Kidney tubule cell (primary cell): ENCODE measurements at regions not wholly inside any gene's neighbourhood (a gene's known extent, or its start where the extent isn't known, plus 50 kb on each side); places are given as distances from the start of the nearest gene placed in this dataset.
A peak's percentile ranks its signal among the peaks of the same experiment; 100 is the strongest.
"Not testable (repeated sequence)": the region's sequence is repeated elsewhere in the genome, so short reads cannot be mapped to it uniquely, and the experiment has no call there.

Experiments
- DNase-seq: peaks from one replicate; pipeline ENCODE4 v3.0.0-alpha.2; 2018; ENCODE audit warnings: low spot score

DNA sequence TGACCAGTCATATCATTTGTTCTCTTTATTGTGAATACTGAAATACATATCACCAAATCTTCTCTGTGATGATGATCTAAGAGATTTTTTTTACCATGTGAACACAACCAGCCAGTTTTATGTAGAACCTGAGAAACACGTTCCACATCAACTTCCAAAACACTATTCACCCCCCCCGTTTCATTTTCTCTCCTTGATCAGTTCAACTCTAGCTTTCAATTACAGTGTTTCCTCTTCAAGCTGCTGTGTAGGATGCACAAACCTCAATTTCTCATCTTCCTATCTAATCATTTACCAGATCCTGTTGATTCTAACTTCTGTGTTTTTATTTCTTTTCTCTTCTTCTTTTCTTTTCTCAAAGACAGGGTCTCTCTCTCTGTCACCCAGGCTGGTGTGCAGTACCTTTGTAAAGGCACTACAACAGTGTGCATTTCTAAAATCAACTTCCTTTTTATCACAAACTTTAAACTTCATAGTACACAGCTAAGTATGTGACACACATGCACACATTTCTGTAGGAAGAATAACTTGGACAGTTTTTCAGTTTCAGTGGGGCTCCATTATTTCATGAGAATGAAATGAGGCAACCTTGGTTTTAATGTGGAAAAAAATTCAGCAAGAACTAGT is 149.9 kb upstream of the FBXO33 start:
- peak; percentile 23 for DNase-seq

GRCh38 chr14:39581474-39581873 is 149.2 kb upstream of the FBXO33 start:
- peak; percentile 7 for DNase-seq

- no peak for DNase-seq
Observed at GRCh38 chr14:39580696-39581095, 148.5 kb upstream of the FBXO33 start.

DNA sequence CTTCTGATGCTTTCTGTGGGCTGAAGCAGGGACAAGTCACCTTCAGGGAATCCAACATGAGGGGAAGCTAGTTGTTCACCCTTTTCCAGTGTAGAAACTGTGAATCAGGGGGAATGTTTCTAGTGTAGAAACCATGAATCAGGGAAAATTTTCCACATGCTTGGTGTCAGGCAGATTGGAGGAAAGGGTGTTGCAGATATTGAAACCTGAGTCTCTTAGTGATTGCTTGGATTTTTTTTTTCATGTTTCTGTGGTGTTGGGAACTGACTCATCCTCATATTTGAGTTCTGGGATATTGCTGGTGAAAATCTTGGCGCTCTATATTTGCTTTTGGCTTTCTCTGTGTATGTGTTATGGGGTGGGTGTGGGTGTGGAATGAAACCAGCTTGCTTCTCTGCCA is 144.5 kb upstream of the FBXO33 start:
- peak; percentile 81 for DNase-seq

DNA sequence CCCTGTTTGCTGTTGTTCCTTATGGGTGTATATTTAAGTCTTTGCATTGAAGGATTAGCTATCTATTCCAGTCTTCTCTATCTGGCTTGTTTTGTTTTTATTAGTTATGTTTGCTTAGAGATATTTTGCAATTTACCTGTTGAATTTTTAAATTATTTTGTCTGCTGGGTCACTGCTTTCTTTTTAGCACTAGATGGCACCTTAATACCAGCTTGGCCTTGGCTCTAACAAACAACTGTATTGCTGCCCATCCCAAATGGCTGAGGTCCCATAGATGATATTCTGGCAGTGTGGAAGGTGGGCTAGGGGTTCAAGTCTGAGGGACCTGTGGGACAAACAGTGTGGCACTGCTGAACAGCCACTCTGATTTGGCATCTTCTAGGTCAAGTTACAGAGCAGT is 144.0 kb upstream of the FBXO33 start:
- DNase-seq: no peak

DNA sequence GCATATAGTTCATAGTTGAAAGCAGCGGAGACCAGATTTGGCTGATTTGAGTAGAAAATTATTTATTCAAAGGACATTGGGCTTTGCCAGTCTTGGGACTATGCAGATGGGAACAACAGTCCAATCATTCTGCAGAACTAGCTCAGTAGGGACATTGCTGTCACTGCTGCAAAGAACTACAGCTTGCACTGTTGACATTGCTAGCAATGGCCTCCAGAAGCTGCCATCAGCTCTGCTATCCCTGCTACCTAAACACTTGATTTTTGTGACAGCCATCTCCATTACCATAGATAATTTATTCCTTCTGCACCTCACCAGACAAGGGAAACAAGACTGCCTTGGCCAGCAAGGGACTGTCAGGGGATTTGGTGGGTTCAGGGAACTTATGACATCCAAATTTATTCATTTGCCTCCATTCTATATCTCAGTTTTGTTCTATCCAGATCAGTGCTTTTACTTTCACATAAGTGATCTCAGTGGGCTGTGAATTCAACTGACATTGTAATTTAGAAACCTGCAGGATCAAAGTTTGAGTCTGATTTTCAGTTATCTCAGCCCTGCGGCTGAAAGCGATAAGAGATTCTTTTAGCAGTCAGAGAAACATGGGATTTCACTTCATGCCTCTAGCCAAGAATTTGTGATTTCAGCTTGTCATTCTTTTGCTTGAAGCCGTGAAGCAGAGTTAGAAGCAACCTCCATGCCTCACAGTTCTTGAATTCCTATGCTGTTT is 136.7 kb upstream of the FBXO33 start:
- DNase-seq: no peak

GRCh38 chr14:39566795-39567194 is 134.6 kb upstream of the FBXO33 start:
- DNase-seq: no peak

GRCh38 chr14:39563361-39563760 is 131.1 kb upstream of the FBXO33 start:
- DNase-seq: peak; percentile 18

GRCh38 chr14:39562175-39562574 is 129.9 kb upstream of the FBXO33 start:
- DNase-seq: no peak

GRCh38 chr14:39558525-39558924 is 126.3 kb upstream of the FBXO33 start:
- no peak for DNase-seq

DNA sequence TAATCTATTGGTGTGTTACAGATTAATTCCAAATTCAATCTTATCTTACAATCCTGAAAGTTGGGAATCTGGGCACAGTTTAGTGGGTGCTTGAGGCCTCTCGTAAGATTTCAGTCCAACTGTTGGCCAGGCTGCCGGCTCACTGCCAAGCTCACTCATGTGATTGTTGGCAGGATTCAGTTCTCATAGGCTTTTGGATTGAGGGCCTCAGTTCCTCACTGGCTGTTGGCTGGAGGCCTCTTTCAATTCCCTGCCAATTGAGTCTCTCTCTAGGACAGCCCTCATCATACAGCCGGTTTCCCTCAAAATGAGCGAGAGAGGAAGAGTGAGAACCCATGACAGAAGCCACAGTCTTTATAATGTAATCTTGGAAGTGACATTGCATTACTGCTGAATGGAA is 123.5 kb upstream of the FBXO33 start:
- no peak for DNase-seq

DNA sequence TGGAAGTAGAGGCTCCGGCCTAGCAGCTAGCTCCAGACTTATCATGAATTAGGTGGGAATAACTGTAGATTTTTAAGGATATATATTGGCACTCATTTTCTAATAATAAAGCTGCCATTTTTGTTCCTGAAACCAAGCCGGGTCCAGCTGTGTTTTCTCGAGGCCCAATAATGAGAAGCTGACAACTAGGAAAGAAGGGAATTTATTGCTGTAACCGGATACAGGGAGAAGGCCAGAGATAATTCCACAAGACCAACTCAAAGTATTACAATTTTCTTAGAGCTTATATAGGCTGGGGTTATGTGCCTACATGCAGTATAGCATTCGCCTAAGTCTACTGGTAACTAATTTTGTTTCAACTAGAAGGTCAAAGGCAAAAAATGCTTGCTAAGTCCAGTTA is 122.3 kb upstream of the FBXO33 start:
- DNase-seq: no peak

GRCh38 chr14:39548358-39548757 is 116.1 kb upstream of the FBXO33 start:
- no peak for DNase-seq

- DNase-seq: no peak
Observed at GRCh38 chr14:39547845-39548244, 115.6 kb upstream of the FBXO33 start.

GRCh38 chr14:39505812-39506211 is 73.6 kb upstream of the FBXO33 start:
- DNase-seq: no peak

- DNase-seq: no peak
Observed at GRCh38 chr14:39500253-39500652, 68.0 kb upstream of the FBXO33 start.

GRCh38 chr14:39499514-39499913 is 67.3 kb upstream of the FBXO33 start:
- no peak for DNase-seq

DNA sequence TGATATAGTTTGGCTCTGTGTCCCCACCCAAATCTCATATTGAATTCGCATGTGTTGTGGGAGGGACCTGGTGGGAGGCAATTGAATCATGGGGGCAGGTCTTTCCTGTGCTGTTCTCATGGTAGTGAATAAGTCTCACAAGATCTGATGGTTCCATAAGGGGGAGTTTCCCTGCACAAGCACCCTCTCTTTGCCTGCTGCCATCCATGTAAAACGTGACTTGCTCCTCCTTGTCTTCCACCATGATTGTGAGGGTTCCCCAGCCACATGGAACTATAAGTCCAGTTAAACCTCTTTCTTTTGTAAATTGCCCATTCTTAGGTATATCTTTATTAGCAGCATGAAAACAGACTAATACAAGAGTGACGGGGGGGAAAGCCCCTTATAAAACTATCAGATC is 65.4 kb upstream of the FBXO33 start:
- DNase-seq: not testable (repeated sequence)

DNA sequence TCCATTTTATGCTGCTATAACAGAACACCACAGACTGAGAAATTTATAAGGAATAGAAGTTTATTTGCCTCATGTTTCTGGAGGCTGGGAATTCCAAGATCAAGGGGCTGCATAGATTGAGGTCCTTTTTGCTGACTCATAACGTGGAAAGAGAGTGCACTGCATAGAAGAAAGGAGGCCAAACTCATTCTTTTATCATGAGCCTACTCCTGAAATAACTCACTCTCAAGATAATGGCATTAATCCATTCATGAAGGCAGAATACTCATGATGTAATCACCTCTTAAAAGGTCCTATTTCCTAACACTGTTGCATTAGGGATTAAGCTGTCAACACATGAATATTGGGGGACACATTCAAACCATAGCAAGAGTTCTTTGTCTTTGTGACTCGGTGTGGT is 60.0 kb upstream of the FBXO33 start:
- DNase-seq: peak; percentile 88

DNA sequence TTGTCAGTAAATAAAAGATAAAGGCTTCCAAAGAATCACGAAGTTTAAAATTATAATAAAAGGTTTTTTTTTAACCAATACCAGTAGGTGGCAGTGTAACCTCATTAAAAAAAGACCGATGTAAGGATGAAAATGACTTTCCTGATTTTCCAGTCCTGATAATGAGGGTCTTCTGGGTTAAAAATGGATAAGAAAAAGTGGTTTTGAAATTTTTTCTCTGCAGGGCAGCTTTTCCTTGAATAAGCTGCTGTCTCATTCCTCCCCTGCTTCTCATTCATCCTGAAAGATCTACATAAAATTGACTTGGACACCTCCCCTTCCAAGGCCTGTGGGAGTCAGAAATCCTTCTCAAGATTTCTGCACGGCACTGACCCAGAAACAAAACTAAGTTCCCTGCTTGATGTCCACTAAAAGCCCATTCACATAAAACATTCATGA is 58.9 kb upstream of the FBXO33 start:
- DNase-seq: peak; percentile 57

DNA sequence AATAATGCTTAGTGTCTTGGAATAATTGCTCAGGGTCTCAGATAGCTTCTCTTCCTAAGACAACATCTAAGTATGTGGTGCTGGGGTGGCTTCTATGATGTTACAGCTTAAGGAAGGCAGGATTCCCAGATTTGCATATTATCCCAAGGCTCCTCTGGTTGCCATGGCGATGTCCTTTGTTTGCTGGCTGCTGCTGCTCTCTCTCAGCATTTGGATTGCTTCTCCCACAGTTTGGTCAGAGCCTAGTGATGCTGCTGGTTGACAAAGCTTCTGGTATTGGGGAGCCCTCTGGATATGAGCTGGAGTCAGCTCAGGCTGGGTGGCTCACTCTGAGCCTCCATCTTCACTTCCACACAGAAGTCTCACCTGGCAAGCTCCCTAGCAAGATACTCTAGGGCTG is 56.4 kb upstream of the FBXO33 start:
- DNase-seq: peak; percentile 11

- no peak for DNase-seq
Observed at GRCh38 chr14:39483682-39484081, 51.4 kb upstream of the FBXO33 start.
